ENCODE measurements at regions not wholly inside any gene's neighbourhood (a gene's known extent, or its start where the extent isn't known, plus 50 kb on each side); places are given as distances from the start of the nearest gene placed in this dataset.

DNA sequence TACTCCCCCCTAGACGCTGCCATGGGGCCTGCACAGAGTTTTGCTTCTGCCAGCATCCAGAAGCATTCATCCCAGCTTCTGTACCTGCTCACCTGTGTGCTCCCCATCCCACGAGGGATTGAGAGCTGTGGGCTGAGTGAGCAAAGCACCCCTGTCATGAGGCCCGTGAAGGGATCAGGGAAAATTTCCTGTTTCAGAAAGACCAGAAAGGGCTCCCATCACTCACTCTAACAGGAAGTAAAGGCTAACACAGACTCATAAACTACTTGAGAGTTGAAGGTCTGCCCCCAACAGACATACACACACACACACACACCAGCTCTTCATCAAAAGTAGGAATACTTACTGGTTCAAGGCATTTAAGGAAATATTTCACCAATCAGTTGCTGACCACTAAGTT, 256.5 kb upstream of the NT5E start:
- DNase-seq (ENCODE audit: low read depth, low spot score): no peak

- no peak for DNase-seq (ENCODE audit: low read depth, low spot score)
Observed at GRCh38 chr6:85192596-85192995, 257.3 kb upstream of the NT5E start.

- DNase-seq (ENCODE audit: low read depth, low spot score): no peak
Observed at GRCh38 chr6:85192186-85192585, 257.7 kb upstream of the NT5E start.

DNA sequence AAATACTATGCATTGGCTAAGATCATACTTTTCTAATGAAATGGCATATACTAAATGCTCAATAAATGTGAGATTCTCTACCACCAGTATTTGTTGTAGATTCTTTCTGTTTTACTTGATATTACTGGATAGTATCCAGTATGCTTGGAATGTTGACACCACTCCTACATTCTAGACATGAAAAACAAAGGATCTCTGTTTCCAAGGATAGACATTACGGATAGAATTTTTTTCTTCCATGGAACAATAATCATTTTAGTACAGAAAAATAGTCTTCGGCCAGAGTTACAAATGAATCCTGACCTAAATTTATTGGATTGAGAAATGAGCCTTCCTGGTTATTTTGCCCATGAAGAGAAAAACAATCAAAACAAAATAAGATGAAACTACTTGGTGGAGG, 258.2 kb upstream of the NT5E start:
- no peak for DNase-seq (ENCODE audit: low read depth, low spot score)

DNA sequence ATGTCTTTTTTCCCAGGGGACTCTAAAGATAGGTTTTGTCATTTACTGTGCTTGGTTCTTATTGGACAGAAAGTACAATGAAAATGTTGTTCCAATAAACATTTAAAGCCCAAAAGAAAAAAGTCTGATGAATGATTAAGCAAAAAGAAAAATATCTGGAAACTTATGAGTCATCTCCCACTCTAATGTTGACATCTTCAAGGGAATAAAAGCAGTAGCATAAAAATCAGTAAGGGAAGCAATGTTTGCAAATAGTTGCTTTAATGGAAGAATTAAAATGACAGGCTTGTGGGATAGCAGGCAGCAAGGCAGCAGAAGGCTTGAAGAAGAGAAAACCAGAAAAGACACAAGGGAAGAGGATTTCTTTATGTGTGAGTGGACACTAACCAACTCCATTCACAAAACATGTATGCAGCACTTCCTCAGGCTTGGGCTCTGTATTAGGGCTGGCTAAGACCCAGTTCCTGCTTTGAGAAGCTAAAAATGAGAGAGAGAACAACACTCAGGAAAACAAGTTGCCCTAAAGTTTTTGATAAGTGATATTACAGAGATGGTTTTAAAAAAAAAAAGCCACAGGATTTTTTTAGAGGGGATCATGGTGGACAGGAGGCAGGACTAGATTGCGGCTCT, 263.2 kb upstream of the NT5E start:
- no peak for DNase-seq (ENCODE audit: low read depth, low spot score)

- no peak for DNase-seq (ENCODE audit: low read depth, low spot score)
Observed at GRCh38 chr6:85185977-85186376, 263.9 kb upstream of the NT5E start.

DNA sequence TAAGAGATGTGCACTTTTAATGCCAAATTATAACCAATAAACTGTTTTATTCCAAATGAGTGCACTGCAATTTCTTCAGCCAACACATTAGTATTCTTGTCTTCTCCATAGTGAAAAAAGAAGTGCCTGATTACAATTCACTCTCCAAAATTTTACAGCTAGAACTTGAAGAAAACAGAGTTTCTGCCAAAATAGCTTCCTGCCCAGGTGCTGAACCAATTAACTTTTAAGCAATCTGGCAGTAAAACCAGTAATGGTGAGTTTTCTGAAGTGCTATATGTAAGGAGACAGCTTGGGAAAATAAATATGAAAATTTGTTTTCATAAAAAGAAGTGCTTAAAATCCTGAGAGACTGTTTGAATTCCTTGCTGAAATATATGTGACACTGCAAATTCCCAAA, 266.0 kb upstream of the NT5E start:
- no peak for DNase-seq (ENCODE audit: low read depth, low spot score)

DNA sequence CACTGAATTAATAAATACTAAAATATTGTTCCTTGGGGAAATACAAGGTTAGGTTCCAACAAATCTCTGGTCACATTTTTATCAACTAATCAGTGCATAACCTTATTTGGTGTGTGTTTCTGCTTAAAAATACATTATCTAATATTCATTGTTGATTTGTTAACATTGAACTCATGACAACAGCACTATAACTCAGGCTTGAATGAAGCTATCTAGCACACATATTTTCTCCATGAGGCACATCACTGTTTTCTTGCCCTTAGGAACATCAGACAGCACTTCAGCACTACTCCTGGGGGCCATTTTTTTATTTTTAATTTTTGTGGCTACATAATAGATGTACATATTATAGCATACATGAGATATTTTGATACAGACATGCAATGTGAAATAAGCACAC, 277.2 kb upstream of the NT5E start:
- DNase-seq (ENCODE audit: low read depth, low spot score): no peak

DNA sequence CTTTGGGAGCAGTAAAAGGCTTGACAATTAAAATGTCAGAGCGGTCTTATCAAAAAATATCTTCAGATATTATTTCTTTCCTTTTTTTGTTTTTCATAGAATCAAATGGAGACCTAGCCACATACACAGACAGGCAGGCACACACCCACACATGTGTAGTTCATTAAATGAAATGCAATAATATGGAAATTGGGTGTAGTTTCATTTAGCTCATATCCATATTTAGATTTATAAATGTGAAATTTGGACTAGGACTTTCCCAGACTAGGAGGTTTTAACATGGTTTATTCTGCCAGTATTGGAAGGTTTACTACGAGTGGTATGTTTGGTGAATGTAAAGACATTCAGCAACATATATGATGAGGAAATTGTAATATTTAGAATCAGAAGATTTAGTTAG, 277.7 kb upstream of the NT5E start:
- DNase-seq (ENCODE audit: low read depth, low spot score): no peak

- no peak for DNase-seq (ENCODE audit: low read depth, low spot score)
Observed at GRCh38 chr6:85169189-85169588, 280.7 kb upstream of the NT5E start.

DNA sequence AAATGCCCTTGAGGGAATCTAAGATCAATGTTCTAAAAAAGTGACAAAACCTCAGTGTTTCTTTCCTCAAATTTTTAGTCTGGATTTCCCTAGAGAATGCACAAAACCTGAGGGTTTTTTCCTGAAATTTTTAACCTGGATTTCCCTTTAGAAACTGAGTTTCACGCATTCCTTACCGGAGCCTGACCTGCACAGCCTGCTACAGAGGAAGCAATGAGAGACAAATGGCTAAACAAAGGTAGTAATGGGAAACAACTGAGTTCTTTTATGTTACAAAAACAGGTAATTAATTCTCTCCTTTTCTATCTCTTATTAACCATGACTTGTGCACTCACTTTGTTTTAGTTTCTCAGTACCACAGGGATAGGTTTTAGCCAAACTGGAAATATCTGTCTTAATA, 281.7 kb upstream of the NT5E start:
- DNase-seq (ENCODE audit: low read depth, low spot score): no peak

DNA sequence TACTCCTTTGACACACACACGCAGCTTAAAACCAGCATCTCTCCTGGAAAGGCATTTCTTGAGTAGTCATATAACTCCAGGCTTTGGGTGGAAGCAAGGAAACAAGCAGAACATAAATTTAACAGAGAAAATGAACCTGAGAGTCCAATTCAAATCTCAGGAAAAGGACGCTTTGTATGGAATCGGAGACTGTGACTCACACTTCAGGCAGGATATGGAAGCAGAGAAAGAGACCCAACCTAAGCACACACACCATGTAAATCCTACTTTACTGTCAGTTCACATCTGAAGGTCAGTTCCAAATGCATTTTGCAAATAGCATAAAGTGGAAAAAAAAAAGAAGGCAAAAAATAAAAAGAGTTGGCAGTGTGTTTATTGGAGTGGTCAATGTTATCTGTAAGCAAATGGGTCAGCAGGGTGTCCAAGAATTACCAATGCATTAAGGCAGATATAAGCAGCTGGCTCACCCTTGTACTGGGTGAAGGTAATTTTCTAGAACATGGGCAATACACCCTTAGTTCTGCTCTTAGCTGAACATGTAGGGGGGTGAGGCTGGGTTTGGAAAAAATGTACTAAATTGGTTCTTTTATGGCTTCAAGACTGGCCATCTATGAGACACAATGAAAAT, 283.7 kb upstream of the NT5E start:
- no peak for DNase-seq (ENCODE audit: low read depth, low spot score)

DNA sequence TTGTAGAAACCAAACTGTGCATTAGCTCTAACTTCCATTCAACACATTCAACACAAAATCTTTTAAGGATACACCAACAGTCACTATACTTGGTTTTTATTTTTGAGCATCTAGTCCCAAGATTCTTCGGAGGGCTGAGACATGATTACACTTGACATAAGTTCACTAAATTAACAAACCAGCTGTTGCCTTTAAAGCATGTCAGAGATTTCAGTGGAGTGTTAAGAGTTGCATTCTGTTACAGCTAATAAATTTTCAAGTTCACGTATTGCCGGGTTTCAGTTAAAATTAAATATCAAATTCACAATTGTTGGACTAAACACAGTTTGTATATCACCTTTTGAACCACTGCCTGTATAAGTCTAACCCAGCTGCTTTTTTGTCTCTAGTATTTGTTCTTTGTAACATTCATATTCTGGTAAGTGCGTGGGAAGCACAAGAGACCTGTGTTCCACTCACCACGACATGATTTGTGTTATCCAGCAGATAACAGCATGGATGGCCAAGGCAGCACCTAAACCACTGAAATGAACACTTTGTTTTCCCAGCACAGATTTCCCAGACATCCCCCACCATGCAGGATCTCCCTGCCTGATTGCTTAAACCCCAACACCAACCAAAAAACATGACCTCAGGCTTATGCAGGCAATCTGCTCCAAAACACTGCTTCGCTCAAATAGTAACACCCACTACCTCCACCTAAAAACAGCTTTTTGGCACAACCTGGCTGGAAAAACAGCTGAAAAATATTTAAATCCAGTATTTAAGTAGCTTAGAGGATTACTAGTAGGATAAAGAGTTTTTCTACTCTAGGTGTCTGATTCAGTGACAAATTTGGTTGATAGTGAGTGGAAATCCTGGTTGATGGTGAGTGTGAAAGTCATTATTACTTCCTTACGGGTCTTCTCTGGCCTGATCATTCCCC, 286.5 kb upstream of the NT5E start:
- DNase-seq (ENCODE audit: low read depth, low spot score): no peak

GRCh38 chr6:85157311-85157710, 292.6 kb upstream of the NT5E start:
- no peak for DNase-seq (ENCODE audit: low read depth, low spot score)

GRCh38 chr6:85143676-85144075, 306.2 kb upstream of the NT5E start:
- no peak for DNase-seq (ENCODE audit: low read depth, low spot score)

DNA sequence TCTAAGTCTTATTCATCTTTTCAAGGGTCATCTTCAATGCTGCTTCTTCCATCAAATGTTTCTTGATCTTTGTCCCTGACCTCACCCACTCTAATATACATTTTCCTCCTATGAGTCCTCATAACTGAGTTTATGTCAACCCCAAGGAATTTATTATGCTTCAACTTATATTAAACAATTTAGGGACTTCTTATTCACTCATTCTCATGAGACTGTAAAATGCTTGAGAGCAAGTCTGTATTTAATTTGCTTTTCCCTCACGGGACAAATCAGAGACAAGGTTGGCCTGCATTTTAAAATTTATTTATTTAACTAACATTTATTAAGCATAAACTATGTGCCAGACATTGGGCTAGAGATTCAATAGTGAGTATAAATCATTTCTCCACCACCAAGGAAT, 312.0 kb upstream of the NT5E start:
- DNase-seq (ENCODE audit: low read depth, low spot score): no peak

DNA sequence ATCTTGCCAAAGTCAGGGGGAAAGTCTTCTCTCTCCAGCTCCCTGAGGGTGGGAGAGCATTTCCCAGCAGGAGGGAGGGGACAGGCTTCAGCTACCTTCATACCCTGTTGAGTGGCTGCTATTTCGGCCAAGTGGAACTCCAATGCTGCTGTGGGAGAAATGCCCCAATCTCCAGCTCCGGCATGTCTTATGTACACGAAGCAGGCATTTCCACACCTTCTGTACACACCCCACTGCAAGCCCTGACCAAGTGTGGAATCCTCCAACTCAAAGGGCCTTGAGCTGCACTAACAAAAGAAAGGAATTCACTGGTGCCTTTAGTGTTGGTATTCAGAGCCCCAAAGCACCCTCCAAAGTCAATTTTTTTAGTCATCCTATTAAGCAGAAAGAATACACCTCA, 313.6 kb upstream of the NT5E start:
- no peak for DNase-seq (ENCODE audit: low read depth, low spot score)

GRCh38 chr6:85135376-85136094, 314.3 kb upstream of the NT5E start:
- no peak for DNase-seq (ENCODE audit: low read depth, low spot score)

GRCh38 chr6:85134172-85134571, 315.7 kb upstream of the NT5E start:
- no peak for DNase-seq (ENCODE audit: low read depth, low spot score)

DNA sequence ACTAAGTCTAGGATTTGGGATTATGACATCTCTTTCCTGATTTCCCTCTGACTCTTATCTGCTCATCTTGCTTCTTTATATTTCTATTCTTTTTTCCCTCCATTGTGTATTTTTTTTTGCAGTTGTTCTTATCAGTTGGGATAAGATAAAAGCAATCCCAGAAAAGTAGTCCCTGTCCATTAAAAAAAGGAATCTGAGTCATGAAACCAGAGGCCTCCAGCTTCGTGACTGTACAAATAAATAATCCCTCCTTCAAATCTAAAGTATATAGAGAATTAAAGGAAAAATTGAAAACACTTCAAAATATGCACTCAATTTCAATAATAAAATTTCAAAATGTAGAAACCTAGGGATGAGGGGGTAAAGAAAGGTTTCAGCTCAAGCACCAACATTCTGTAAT, 317.8 kb upstream of the NT5E start:
- no peak for DNase-seq (ENCODE audit: low read depth, low spot score)

DNA sequence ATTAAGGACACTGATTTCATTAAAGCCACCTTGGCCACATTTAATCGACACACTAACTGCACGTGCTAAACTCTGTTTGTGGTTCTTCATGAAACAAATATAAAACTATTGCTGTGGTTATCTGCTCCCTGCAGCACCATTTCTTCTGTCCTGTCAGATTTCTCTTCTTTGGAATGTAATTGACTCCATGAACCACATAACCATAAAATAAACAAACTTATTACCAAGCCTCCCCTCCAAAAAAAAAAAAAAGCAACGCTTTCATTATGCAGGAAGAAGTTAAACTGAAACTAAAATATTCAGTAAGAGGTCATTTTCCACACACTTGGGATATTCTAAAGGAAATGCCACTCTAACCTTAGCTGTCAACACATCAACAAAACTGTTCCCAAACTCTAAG, 319.1 kb upstream of the NT5E start:
- no peak for DNase-seq (ENCODE audit: low read depth, low spot score)

DNA sequence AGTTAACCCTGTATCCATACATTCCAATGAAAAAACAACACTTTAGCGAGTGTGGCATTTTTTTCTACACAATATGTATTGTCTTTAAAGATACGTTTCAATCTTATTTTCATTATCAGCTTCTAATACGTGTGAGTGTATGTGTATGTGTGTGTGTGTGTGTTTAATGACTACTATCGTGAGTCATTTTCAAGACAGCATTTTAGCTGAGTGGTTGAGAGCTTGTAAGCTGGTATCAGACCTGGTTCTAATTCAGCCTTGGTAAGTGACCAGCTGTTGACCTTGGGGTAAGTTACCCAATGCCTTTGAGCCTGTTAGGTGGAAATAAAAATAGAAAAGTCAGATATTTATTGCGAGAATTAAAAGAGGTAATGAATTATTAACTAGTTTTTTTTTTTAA, 320.0 kb upstream of the NT5E start:
- DNase-seq (ENCODE audit: low read depth, low spot score): no peak

Measured in ELF-1 (cell line).